GM12801 (cell line): ENCODE measurements at regions not wholly inside any gene's neighbourhood (a gene's known extent, or its start where the extent isn't known, plus 50 kb on each side); places are given as distances from the start of the nearest gene placed in this dataset.

Experiments used
- TF ChIP-seq, protein P1 (sequence below): IDR thresholded peaks from one replicate; pipeline ENCODE4 v1.5.1; 2011; ENCODE audit warnings: control low read depth; ENCODE audit not compliant: insufficient read length; ENCODE audit errors: extremely low read depth

DNA sequence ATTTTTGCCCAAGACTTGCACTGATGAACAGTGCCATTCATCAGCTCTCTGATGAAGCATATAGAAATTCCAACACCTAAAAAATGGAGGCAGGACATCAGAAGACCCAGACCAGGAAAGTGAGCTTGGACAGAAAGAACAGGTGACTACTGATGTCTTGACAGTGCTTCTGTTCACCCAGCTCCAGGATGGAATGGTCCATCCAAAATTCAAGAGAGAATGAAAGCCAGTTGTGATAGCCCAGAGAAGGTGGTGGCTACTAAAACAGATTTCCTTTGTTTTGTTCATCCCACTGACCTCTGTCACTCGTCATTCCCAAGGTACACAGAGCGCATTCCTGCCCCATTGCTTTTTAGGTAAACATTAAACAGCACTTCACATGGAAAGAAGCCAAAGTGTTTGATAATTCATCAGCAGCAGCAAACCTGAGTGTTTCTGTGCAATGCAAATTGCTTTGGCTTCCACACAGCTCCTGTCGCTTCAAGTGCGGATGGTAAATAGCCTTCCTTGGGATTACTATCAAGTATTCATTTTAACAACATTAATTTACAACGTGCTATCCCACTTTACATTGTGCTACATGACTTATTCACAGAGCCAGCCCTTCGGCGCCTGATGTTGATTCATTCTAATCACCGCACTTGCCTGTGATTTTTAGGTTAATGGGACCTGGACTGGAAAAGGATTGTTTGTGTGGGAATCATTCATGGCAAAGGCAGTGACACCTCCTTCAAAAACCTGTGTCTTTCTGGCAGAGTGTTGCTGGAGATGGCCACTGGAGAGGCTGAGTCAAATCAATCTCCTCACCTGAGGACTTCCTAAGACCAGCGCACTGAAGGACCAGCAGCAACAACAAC is 65.1 kb upstream of the TOX3 start:
- TF ChIP-seq, protein P1, sequence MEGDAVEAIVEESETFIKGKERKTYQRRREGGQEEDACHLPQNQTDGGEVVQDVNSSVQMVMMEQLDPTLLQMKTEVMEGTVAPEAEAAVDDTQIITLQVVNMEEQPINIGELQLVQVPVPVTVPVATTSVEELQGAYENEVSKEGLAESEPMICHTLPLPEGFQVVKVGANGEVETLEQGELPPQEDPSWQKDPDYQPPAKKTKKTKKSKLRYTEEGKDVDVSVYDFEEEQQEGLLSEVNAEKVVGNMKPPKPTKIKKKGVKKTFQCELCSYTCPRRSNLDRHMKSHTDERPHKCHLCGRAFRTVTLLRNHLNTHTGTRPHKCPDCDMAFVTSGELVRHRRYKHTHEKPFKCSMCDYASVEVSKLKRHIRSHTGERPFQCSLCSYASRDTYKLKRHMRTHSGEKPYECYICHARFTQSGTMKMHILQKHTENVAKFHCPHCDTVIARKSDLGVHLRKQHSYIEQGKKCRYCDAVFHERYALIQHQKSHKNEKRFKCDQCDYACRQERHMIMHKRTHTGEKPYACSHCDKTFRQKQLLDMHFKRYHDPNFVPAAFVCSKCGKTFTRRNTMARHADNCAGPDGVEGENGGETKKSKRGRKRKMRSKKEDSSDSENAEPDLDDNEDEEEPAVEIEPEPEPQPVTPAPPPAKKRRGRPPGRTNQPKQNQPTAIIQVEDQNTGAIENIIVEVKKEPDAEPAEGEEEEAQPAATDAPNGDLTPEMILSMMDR, result no peak

DNA sequence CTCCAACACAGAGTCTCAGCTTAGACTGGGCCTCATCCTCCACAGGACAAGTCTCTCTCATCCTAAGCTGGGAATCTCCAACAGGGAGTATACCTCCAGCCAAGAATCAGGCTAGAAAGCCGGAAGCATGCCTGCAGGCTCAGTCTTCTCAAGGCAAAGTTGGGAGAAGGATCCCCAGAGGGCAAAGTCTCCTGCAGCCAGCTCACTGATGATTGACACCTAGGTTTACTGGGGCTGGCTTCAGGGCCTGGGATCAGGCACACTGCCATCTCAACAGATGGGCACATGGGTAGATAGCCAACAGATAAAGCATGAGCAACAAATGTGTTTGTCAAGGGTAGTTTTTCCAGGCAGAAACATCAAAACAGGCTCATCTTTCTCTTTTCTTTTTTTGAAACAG is 56.1 kb upstream of the TOX3 start:
- TF ChIP-seq, protein P1, result no peak

DNA sequence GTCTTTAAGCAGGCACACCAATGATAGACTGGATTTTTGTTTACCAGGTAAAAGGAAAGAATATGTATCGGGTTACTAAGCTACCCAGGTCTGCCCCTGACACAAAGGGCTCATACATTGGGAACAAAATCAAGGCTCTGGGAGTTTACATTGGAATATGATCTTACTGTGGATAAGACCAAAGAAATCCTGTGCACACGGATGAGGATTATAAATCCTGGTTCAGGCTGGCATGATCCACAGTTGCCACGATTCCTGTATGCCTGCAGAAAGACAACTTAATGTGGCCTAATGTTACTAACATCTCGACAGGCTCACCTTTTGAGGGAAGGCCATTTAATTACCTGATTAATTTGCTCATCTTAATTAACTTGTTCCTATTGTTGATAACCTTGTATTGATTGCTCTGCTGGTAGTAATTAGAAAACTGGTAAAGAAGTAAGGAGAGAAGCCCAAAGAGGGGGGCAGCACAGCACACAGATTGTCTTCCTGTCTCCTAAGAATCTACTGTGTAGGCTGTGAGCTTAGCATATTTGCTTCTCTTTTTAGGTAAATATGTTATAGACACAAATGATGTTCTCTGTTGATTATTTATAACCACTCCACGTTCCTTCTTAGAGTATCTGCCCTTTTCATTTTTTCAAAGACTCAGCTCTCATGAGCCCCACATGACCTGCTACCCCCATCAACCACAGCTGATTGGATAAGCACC is 51.0 kb upstream of the TOX3 start:
- TF ChIP-seq, protein P1, result no peak

DNA sequence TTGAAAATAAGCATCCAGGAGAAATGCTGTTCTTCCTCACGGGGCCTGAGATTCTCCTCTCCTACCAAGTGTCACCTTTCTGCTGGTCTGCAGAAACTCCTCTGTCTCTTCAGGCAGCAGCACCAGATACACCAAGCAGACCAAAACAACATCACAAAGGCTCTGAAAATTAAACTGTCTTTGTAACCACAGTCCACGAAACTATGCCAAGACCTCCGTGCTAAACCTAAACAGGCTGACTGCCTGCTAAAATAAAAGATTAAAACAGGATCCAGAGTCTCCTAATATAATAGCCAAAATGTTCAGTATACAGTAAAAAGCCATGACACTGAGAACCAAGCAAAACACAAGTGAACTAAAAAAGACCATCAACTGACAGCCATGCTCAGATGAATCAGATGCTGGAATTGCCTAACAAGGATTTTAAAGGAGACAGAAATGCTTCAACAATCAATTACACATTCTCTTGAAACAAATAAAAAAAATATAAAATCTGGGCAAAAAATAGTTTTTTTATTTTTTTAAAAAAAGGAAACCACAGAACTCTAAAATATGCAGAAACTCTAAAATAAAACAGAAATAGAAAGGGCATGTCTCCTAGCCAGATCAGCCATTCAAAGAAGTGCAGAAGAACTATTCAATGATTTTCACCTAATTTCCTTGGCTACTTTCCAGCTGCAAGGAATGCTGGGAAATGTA is 50.3 kb upstream of the TOX3 start:
- TF ChIP-seq, protein P1, result no peak
